GM23248 (cell line): ENCODE measurements at regions not wholly inside any gene's neighbourhood (a gene's known extent, or its start where the extent isn't known, plus 50 kb on each side); places are given as distances from the start of the nearest gene placed in this dataset.

Experiments
- EZH2 ChIP-seq: fragments of 200-600 bp; sonication (generic); IDR thresholded peaks from 2 replicates; pipeline ENCODE4 v1.6.1; 2018; ENCODE audit warnings: antibody characterized with exemption, mild to moderate bottlenecking; ENCODE audit not compliant: insufficient read depth, poor library complexity, severe bottlenecking
- EZH2phosphoT487 ChIP-seq: fragments of 200-600 bp; sonication (generic); IDR thresholded peaks from 2 replicates; pipeline ENCODE4 v1.6.1; 2018; ENCODE audit warnings: antibody characterized with exemption, moderate library complexity, mild to moderate bottlenecking, low read depth; ENCODE audit not compliant: insufficient read depth

DNA sequence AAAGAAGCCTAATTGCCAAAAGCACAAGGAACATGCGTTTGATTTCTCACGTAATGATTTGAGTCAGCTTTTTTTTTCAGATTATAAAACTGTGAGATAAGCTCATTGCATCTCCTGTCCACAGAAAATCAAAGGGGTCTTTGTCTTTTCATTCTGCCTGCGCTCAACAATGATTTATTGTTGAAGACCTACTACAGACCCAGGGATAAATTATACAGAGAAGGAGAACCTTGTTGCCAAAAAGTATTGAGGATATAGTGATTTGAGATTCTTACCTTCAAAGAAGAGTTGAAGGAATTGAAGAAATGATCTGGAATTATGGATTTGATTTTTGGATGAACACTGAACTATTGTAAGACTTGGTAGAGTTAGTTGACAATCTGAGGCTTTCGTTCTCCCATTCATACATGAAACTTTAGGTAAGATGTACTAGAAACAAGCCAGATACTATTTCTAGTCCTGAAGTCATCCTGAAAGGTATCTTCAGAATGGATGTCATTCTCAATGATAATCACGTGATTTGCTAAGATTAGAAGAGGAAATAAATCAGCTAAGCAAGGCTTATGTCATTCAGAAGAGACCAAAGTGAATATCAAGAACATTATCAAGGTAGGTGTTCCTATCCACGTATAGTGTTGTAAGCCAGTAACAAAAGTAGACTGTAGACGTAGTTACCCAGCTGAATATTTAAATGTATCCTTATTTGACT, 71.1 kb upstream of the SCOC start:
- TF ChIP-seq EZH2phosphoT487 (no peak), EZH2 (no peak)
